Endodermal cell (in vitro differentiated cells): ENCODE measurements at regions not wholly inside any gene's neighbourhood (a gene's known extent, or its start where the extent isn't known, plus 50 kb on each side); places are given as distances from the start of the nearest gene placed in this dataset.

ENCODE experiments used
- DNase-seq: peaks from one replicate; pipeline ENCODE4 v3.0.0-alpha.2; 2017
- H3K27ac ChIP-seq: 2 replicates; pipeline ENCODE4 v1.5.1; 2013; ENCODE audit warnings: mild to moderate bottlenecking, low read depth, low read length, moderate library complexity
- H3K27me3 ChIP-seq: 2 replicates; pipeline ENCODE4 v1.6.1; 2013; ENCODE audit warnings: mild to moderate bottlenecking, low read length, moderate library complexity; ENCODE audit not compliant: insufficient read depth, control insufficient read depth, poor library complexity, severe bottlenecking
- H3K36me3 ChIP-seq: 2 replicates; pipeline ENCODE4 v1.7.0; 2013; ENCODE audit warnings: mild to moderate bottlenecking, low read length, moderate library complexity; ENCODE audit not compliant: control insufficient read depth, insufficient read depth
- H3K4me1 ChIP-seq: one replicate; pipeline ENCODE4 v1.7.0; 2013; ENCODE audit warnings: low read length; ENCODE audit not compliant: control insufficient read depth, insufficient read depth
- H3K4me3 ChIP-seq: 2 replicates; pipeline ENCODE4 v1.5.1; 2013; ENCODE audit warnings: mild to moderate bottlenecking, low read length, moderate library complexity
- H3K9ac ChIP-seq: 2 replicates; pipeline ENCODE4 v1.6.1; 2013; ENCODE audit warnings: mild to moderate bottlenecking, low read length, moderate library complexity; ENCODE audit not compliant: poor library complexity, severe bottlenecking; ENCODE audit errors: extremely low read depth
- H3K9me3 ChIP-seq: 2 replicates; pipeline ENCODE4 v1.6.1; 2013; ENCODE audit warnings: mild to moderate bottlenecking, low read length, moderate library complexity; ENCODE audit not compliant: control insufficient read depth
- H3K27ac Mint-ChIP-seq: 2 replicates; pipeline ENCODE4 v1.8.0; 2020; ENCODE audit warnings: mixed read lengths
- H3K27me3 Mint-ChIP-seq: 2 replicates; pipeline ENCODE4 v1.8.0; 2021; ENCODE audit warnings: mild to moderate bottlenecking, mixed read lengths; ENCODE audit not compliant: insufficient read depth
- H3K36me3 Mint-ChIP-seq: 2 replicates; pipeline ENCODE4 v1.8.0; 2020; ENCODE audit warnings: low read depth, mixed read lengths
- H3K4me1 Mint-ChIP-seq: 2 replicates; pipeline ENCODE4 v1.8.0; 2020; ENCODE audit warnings: mixed read lengths
- H3K4me3 Mint-ChIP-seq: 2 replicates; pipeline ENCODE4 v1.8.0; 2020; ENCODE audit warnings: mild to moderate bottlenecking, moderate library complexity, mixed read lengths
- H3K9me3 Mint-ChIP-seq: 2 replicates; pipeline ENCODE4 v1.8.0; 2020; ENCODE audit warnings: mild to moderate bottlenecking, mixed read lengths
- CTCF ChIP-seq: fragments of 200-600 bp; sonication (generic); conservative IDR thresholded peaks from 2 replicates; pipeline ENCODE4 v1.5.0; 2021; ENCODE audit warnings: antibody characterized with exemption, mild to moderate bottlenecking
- WGBS, 2 experiments: methylation state at CpG; one replicate each; pipeline versions ENCODE4 v1.1.5 to v1.1.7; 2013; ENCODE audit warnings: missing lambda C conversion rate in 2 of 2, mixed read lengths in 1 of 2; ENCODE audit not compliant: insufficient coverage in 1 of 2, insufficient read length in 1 of 2; 5-methylcytosine and 5-hydroxymethylcytosine counted together

DNA sequence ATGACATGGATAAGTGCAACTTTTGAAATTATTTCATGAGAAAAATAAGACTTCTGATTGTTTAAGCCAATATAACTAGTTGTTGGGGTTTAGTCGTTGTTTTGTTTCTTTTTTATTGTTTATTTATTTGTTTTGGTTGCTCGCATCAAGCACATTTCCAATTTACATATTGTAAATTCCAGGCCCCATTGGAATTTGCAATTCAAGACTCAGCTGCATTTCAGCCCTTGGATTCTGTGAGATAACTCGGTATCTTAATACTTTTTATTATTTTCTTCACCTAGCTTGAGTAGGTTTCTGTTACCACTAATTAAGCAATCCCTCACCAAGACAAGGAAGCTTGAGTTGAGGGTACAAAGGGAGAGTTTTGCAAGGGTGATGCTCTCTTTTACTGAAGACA is 318.3 kb upstream of the GATB start:
- peaks cover 9% of the 10 kb centered on the region for H3K4me1 Mint-ChIP-seq
- Histone ChIP-seq H3K36me3 (no peaks in the 10 kb centered on the region), H3K9me3 (no peaks in the 10 kb centered on the region), H3K4me3 (no peak overlapping the region), H3K4me1 (peaks cover 3% of the 10 kb centered on the region), H3K27me3 (no peaks in the 10 kb centered on the region), H3K27ac (no peak overlapping the region), H3K9ac (no peak overlapping the region)
- H3K4me3 Mint-ChIP-seq, result no peak overlapping the region
- peaks cover 13% of the 10 kb centered on the region for H3K27me3 Mint-ChIP-seq
- H3K36me3 Mint-ChIP-seq, result no peaks in the 10 kb centered on the region
- WGBS, 2 experiments, result 97% methylated on average over 3 of the region's 3 CpGs; no CpG with 5 or more reads in 1 of the 2 experiments
- DNase-seq, result no peak
- TF ChIP-seq CTCF, result no peak
- no peak overlapping the region for H3K27ac Mint-ChIP-seq
- no peaks in the 10 kb centered on the region for H3K9me3 Mint-ChIP-seq

DNA sequence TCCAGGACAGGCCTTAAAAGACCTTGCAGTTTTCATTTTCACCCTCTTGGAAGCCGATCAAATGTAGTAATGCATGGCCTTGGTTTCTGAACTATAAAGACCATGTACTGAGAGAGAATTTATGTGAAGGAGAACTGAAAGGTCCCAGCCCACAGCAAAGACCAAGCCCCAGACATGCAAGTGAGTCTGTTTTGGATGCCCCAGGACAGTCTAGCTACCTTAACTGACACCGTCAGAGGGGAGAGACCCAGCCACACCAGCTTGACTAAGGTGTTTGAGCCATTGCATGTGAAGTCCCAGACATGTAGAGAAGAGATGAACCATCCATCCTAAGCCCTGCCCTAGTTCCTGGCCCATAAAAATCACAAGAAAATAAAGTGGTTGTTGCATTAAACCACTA is 316.8 kb upstream of the GATB start:
- Histone ChIP-seq H3K27me3 (no peaks in the 10 kb centered on the region), H3K4me3 (no peak overlapping the region), H3K9me3 (no peaks in the 10 kb centered on the region), H3K27ac (no peak overlapping the region), H3K36me3 (no peaks in the 10 kb centered on the region), H3K9ac (no peak overlapping the region), H3K4me1 (peaks cover 9% of the 10 kb centered on the region)
- no peak for TF ChIP-seq CTCF
- H3K9me3 Mint-ChIP-seq, result no peaks in the 10 kb centered on the region
- H3K4me1 Mint-ChIP-seq, result peaks cover 15% of the 10 kb centered on the region
- H3K27me3 Mint-ChIP-seq, result peaks cover 16% of the 10 kb centered on the region
- DNase-seq, result no peak
- 93 to 100% methylated on average over 2 of the region's 2 CpGs for WGBS, 2 experiments
- H3K4me3 Mint-ChIP-seq, result no peak overlapping the region
- no peak overlapping the region for H3K27ac Mint-ChIP-seq
- no peaks in the 10 kb centered on the region for H3K36me3 Mint-ChIP-seq

GRCh38 chr4:152075253-152075928 is 314.6 kb upstream of the GATB start:
- TF ChIP-seq CTCF, result no peak
- H3K9me3 ChIP-seq, result no peaks in the 10 kb centered on the region
- H3K27ac ChIP-seq, result no peak overlapping the region
- peaks cover 18% of the 10 kb centered on the region for H3K27me3 Mint-ChIP-seq
- no peak overlapping the region for H3K27ac Mint-ChIP-seq
- DNase-seq, result peak; percentile 59
- no peak overlapping the region for H3K9ac ChIP-seq
- no peaks in the 10 kb centered on the region for H3K36me3 ChIP-seq
- H3K4me1 Mint-ChIP-seq, result peaks cover 15% of the 10 kb centered on the region
- peaks cover 9% of the 10 kb centered on the region for H3K4me1 ChIP-seq
- H3K4me3 ChIP-seq, result no peak overlapping the region
- no peak overlapping the region for H3K4me3 Mint-ChIP-seq
- H3K36me3 Mint-ChIP-seq, result no peaks in the 10 kb centered on the region
- H3K27me3 ChIP-seq, result no peaks in the 10 kb centered on the region
- H3K9me3 Mint-ChIP-seq, result no peaks in the 10 kb centered on the region
- WGBS, 2 experiments, result 65 to 76% methylated on average over 5 to 8 of the region's 8 CpGs
